GM18511 (cell line): ENCODE measurements at regions not wholly inside any gene's neighbourhood (a gene's known extent, or its start where the extent isn't known, plus 50 kb on each side); places are given as distances from the start of the nearest gene placed in this dataset.
"Not testable (repeated sequence)": the region's sequence is repeated elsewhere in the genome, so short reads cannot be mapped to it uniquely, and the experiment has no call there.

Experiments
- ATAC-seq: cut with Tn5 transposase; IDR thresholded peaks from one replicate; pipeline ENCODE4 v1.9.1; 2021; ENCODE audit warnings: mild to moderate bottlenecking, moderate library complexity; ENCODE audit not compliant: unreplicated experiment

- no peak for ATAC-seq
Observed at GRCh38 chr5:7073666-7074065, 322.3 kb upstream of the ADCY2 start.

GRCh38 chr5:7074176-7074575 is 321.8 kb upstream of the ADCY2 start:
- ATAC-seq: no peak

GRCh38 chr5:7075470-7075869 is 320.5 kb upstream of the ADCY2 start:
- ATAC-seq: no peak

GRCh38 chr5:7078101-7078500 is 317.8 kb upstream of the ADCY2 start:
- ATAC-seq: no peak

- no peak for ATAC-seq
Observed at GRCh38 chr5:7078901-7079300, 317.0 kb upstream of the ADCY2 start.

GRCh38 chr5:7080501-7080900 is 315.4 kb upstream of the ADCY2 start:
- no peak for ATAC-seq

GRCh38 chr5:7087719-7088297 is 308.1 kb upstream of the ADCY2 start:
- no peak for ATAC-seq

- no peak for ATAC-seq
Observed at GRCh38 chr5:7088849-7089248, 307.1 kb upstream of the ADCY2 start.

GRCh38 chr5:7094626-7095025 is 301.3 kb upstream of the ADCY2 start:
- ATAC-seq: no peak

GRCh38 chr5:7096294-7096693 is 299.6 kb upstream of the ADCY2 start:
- ATAC-seq: no peak

- no peak for ATAC-seq
Observed at GRCh38 chr5:7105358-7105757, 290.6 kb upstream of the ADCY2 start.

GRCh38 chr5:7117961-7118360 is 278.0 kb upstream of the ADCY2 start:
- no peak for ATAC-seq

GRCh38 chr5:7131680-7132079 is 264.3 kb upstream of the ADCY2 start:
- ATAC-seq: no peak

GRCh38 chr5:7146886-7147285 is 249.1 kb upstream of the ADCY2 start:
- ATAC-seq: no peak

- no peak for ATAC-seq
Observed at GRCh38 chr5:7157083-7157482, 238.9 kb upstream of the ADCY2 start.

- ATAC-seq: no peak
Observed at GRCh38 chr5:7169240-7169878, 226.6 kb upstream of the ADCY2 start.

- not testable (repeated sequence) for ATAC-seq
Observed at GRCh38 chr5:7170785-7171184, 225.2 kb upstream of the ADCY2 start.

- no peak for ATAC-seq
Observed at GRCh38 chr5:7179364-7179763, 216.6 kb upstream of the ADCY2 start.

GRCh38 chr5:7181841-7182240 is 214.1 kb upstream of the ADCY2 start:
- no peak for ATAC-seq

- no peak for ATAC-seq
Observed at GRCh38 chr5:7185742-7186141, 210.2 kb upstream of the ADCY2 start.

- ATAC-seq: no peak
Observed at GRCh38 chr5:7186818-7187217, 209.1 kb upstream of the ADCY2 start.

GRCh38 chr5:7190712-7191250 is 205.2 kb upstream of the ADCY2 start:
- ATAC-seq: no peak

GRCh38 chr5:7192016-7192415 is 203.9 kb upstream of the ADCY2 start:
- ATAC-seq: no peak
